ENCODE measurements at regions not wholly inside any gene's neighbourhood (a gene's known extent, or its start where the extent isn't known, plus 50 kb on each side); places are given as distances from the start of the nearest gene placed in this dataset.
"Not testable (repeated sequence)": the region's sequence is repeated elsewhere in the genome, so short reads cannot be mapped to it uniquely, and the experiment has no call there.

GRCh38 chr11:87456499-87456898 lies 418.8 kb downstream of the TMEM135 start:
- no peak for DNase-seq (ENCODE audit: extremely low read depth, low read depth)
- no peak for TF ChIP-seq CTCF (IDR thresholded peaks at IDR 0.05; ENCODE audit: low read depth, low read length, missing control alignments)
- no peak overlapping the region for H3K4me3 ChIP-seq (replicated peaks; ENCODE audit: low read depth, low read length)

- H3K4me3 ChIP-seq (replicated peaks; ENCODE audit: low read depth, low read length), result no peak overlapping the region
- no peak for DNase-seq (ENCODE audit: extremely low read depth, low read depth)
- TF ChIP-seq CTCF (IDR thresholded peaks at IDR 0.05; ENCODE audit: low read depth, low read length, missing control alignments), result no peak
These were observed 417.4 kb downstream of the TMEM135 start for GRCh38 chr11:87455180-87455579.

GRCh38 chr11:87454241-87454640 lies 416.5 kb downstream of the TMEM135 start:
- no peak for DNase-seq (ENCODE audit: extremely low read depth, low read depth)
- H3K4me3 ChIP-seq (replicated peaks; ENCODE audit: low read depth, low read length), result no peak overlapping the region

GRCh38 chr11:87453531-87454089 lies 415.9 kb downstream of the TMEM135 start:
- TF ChIP-seq CTCF (IDR thresholded peaks at IDR 0.05; ENCODE audit: low read depth, low read length, missing control alignments), result no peak
- DNase-seq (ENCODE audit: extremely low read depth, low read depth), result no peak
- H3K4me3 ChIP-seq (replicated peaks; ENCODE audit: low read depth, low read length), result no peak overlapping the region

More at GRCh38 chr11:87454241-87454640, 416.5 kb downstream of the TMEM135 start:
- no peak for TF ChIP-seq CTCF (IDR thresholded peaks at IDR 0.05; ENCODE audit: low read depth, low read length, missing control alignments)

GRCh38 chr11:87452025-87452424 lies 414.3 kb downstream of the TMEM135 start:
- DNase-seq (ENCODE audit: extremely low read depth, low read depth); H3K4me3 ChIP-seq (replicated peaks; ENCODE audit: low read depth, low read length): not testable (repeated sequence)

GRCh38 chr11:87451395-87451794 lies 413.7 kb downstream of the TMEM135 start:
- DNase-seq (ENCODE audit: extremely low read depth, low read depth), result no peak
- no peak for TF ChIP-seq CTCF (IDR thresholded peaks at IDR 0.05; ENCODE audit: low read depth, low read length, missing control alignments)
- no peak overlapping the region for H3K4me3 ChIP-seq (replicated peaks; ENCODE audit: low read depth, low read length)

- no peak for DNase-seq (ENCODE audit: extremely low read depth, low read depth)
- H3K4me3 ChIP-seq (replicated peaks; ENCODE audit: low read depth, low read length), result no peak overlapping the region
- TF ChIP-seq CTCF (IDR thresholded peaks at IDR 0.05; ENCODE audit: low read depth, low read length, missing control alignments), result no peak
These were observed 409.9 kb downstream of the TMEM135 start for GRCh38 chr11:87447606-87448005.
